ENCODE measurements at regions not wholly inside any gene's neighbourhood (a gene's known extent, or its start where the extent isn't known, plus 50 kb on each side); places are given as distances from the start of the nearest gene placed in this dataset.

DNA sequence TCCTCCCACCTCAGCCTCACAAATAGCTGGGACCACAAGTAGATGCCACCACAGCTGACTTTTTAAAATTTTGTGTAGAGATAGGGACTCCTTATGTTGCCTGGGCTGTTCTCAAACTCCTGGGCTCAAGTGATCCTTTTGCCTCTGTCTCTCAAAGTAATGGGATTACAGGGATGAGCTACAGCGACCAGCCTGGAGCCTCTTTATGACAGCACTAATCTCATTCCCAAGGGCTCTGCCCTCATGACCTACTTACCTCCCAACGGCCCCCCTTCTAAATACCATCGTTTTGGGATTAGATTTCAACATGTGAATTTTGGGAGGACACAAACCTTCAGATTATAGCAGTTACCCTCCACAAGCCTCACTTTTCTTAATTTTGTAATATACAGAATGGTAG, 150.6 kb upstream of the FUT8 start:
- no peak for TF ChIP-seq POLR2A (IDR thresholded peaks at IDR 0.05; ENCODE audit: low read length)
- TF ChIP-seq, protein P1, sequence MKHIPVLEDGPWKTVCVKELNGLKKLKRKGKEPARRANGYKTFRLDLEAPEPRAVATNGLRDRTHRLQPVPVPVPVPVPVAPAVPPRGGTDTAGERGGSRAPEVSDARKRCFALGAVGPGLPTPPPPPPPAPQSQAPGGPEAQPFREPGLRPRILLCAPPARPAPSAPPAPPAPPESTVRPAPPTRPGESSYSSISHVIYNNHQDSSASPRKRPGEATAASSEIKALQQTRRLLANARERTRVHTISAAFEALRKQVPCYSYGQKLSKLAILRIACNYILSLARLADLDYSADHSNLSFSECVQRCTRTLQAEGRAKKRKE (CRISPR knock-in tag; IDR thresholded peaks at IDR 0.05; ENCODE audit: low read depth), result no peak
- no peak for TF ChIP-seq NPAS2 (CRISPR knock-in tag; IDR thresholded peaks at IDR 0.05; ENCODE audit: borderline replicate concordance)
- no peak for TF ChIP-seq CHD2 (IDR thresholded peaks at IDR 0.05; ENCODE audit: low read length, partially characterized antibody)
- TF ChIP-seq, protein P2, sequence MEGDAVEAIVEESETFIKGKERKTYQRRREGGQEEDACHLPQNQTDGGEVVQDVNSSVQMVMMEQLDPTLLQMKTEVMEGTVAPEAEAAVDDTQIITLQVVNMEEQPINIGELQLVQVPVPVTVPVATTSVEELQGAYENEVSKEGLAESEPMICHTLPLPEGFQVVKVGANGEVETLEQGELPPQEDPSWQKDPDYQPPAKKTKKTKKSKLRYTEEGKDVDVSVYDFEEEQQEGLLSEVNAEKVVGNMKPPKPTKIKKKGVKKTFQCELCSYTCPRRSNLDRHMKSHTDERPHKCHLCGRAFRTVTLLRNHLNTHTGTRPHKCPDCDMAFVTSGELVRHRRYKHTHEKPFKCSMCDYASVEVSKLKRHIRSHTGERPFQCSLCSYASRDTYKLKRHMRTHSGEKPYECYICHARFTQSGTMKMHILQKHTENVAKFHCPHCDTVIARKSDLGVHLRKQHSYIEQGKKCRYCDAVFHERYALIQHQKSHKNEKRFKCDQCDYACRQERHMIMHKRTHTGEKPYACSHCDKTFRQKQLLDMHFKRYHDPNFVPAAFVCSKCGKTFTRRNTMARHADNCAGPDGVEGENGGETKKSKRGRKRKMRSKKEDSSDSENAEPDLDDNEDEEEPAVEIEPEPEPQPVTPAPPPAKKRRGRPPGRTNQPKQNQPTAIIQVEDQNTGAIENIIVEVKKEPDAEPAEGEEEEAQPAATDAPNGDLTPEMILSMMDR (IDR thresholded peaks at IDR 0.05), result no peak
- TF ChIP-seq RNF2 (IDR thresholded peaks at IDR 0.05; ENCODE audit: borderline replicate concordance, low read depth), result no peak
- TF ChIP-seq BHLHE40 (IDR thresholded peaks at IDR 0.05; ENCODE audit: low read depth, low read length), result no peak
- no peak for TF ChIP-seq RFX5 (IDR thresholded peaks at IDR 0.05)
- TF ChIP-seq, protein P3, sequence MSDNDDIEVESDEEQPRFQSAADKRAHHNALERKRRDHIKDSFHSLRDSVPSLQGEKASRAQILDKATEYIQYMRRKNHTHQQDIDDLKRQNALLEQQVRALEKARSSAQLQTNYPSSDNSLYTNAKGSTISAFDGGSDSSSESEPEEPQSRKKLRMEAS (IDR thresholded peaks at IDR 0.05), result no peak
- no peak for TF ChIP-seq RCOR1 (IDR thresholded peaks at IDR 0.05; ENCODE audit: low read depth, low read length)
- TF ChIP-seq SMC3 (IDR thresholded peaks at IDR 0.05), result no peak
- TF ChIP-seq PHF8 (IDR thresholded peaks at IDR 0.05; ENCODE audit: borderline replicate concordance, low read depth), result no peak
- TF ChIP-seq CBX2 (IDR thresholded peaks at IDR 0.05; ENCODE audit: borderline replicate concordance, low read depth), result no peak

All from A549 (cell line).